Loucy (cell line): ENCODE measurements at regions not wholly inside any gene's neighbourhood (a gene's known extent, or its start where the extent isn't known, plus 50 kb on each side); places are given as distances from the start of the nearest gene placed in this dataset.

ENCODE experiments used
- EZH2phosphoT487 ChIP-seq: fragments of 200-600 bp; IDR thresholded peaks from 2 replicates; pipeline ENCODE4 v1.6.1; 2018; ENCODE audit warnings: antibody characterized with exemption, mild to moderate bottlenecking, moderate library complexity, borderline replicate concordance
- TF ChIP-seq, protein P1 (sequence below): fragments of 200-600 bp; sonication (generic); conservative IDR thresholded peaks from 2 replicates; pipeline ENCODE4 v1.5.1; 2014; ENCODE audit warnings: mild to moderate bottlenecking, antibody characterized with exemption, low read length

DNA sequence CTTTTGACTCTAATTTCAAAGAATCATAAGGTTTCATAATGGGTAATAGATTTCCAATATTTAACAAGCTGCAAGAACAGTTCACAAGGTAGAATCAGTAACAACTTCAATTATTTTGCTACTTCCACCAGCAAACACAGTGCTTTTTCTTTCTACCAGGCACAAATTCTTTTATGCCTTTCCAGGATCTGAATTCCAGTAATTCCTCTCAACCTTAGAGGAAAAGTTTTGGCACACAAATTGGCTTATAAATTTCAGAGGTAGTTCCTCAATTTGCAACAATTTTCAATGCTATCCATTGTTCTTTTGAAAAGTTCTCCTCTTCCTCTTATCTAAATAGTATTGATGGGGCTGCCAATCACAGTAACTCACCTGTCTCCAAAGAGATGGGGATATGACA is 665.4 kb upstream of the PHF14 start:
- TF ChIP-seq, protein P1, sequence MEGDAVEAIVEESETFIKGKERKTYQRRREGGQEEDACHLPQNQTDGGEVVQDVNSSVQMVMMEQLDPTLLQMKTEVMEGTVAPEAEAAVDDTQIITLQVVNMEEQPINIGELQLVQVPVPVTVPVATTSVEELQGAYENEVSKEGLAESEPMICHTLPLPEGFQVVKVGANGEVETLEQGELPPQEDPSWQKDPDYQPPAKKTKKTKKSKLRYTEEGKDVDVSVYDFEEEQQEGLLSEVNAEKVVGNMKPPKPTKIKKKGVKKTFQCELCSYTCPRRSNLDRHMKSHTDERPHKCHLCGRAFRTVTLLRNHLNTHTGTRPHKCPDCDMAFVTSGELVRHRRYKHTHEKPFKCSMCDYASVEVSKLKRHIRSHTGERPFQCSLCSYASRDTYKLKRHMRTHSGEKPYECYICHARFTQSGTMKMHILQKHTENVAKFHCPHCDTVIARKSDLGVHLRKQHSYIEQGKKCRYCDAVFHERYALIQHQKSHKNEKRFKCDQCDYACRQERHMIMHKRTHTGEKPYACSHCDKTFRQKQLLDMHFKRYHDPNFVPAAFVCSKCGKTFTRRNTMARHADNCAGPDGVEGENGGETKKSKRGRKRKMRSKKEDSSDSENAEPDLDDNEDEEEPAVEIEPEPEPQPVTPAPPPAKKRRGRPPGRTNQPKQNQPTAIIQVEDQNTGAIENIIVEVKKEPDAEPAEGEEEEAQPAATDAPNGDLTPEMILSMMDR, result no peak
- no peak for TF ChIP-seq EZH2phosphoT487
